Activated CD8-positive, alpha-beta memory T cell treated with anti-CD3 and anti-CD28 coated beads for 36 hours (primary cell): ENCODE measurements at regions not wholly inside any gene's neighbourhood (a gene's known extent, or its start where the extent isn't known, plus 50 kb on each side); places are given as distances from the start of the nearest gene placed in this dataset.

Source experiments
- CTCF ChIA-PET: fragments of 350-600 bp; sonication (Branson Sonifier 250); formaldehyde crosslinking; loops from one replicate; lab custom pipeline; 2021; ENCODE audit warnings: antibody characterized with exemption; lab: Charles Lee
- POLR2A ChIA-PET: fragments of 350-600 bp; sonication (Branson Sonifier 250); formaldehyde crosslinking; loops from one replicate; lab custom pipeline; 2021; ENCODE audit warnings: antibody characterized with exemption; lab: Charles Lee

GRCh38 chr17:77865112-77865611 lies 93.3 kb upstream of the TNRC6C start:
- CTCF ChIA-PET, result no interaction called here
- POLR2A ChIA-PET, result no interaction called here

GRCh38 chr17:77865716-77866115 lies 92.8 kb upstream of the TNRC6C start:
- ChIA-PET POLR2A (no interaction called here), CTCF (no interaction called here)

DNA sequence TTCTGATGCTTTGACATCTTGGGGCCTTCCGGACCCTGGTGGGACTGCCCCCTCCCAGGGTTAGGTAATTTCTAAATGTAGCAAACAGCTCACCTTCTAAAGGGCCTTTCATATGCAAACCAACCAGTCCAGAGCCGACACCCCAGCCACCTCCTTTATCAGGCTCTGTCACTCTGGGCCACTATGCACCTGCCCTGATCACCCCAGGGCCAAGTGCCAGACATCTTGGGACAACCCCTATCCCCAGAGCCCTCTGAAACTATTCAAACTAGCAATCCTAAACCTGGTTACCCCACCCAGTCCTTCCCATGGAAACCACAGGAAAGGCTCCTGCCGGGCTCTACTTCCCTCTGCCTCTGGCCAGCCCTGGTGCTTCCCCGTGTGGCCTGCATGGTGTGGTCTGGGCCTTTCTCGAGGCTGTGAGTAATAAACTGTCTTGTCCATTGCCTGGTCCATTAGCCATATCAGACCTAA lies 91.2 kb upstream of the TNRC6C start:
- ChIA-PET CTCF (no interaction called here), POLR2A (no interaction called here)

- CTCF ChIA-PET, result interaction anchor here (0.7 to 1.4 kb wide), 2 partner anchors 11 to 19 kb away, joined by 4 read pairs; no protein-coding TSS in a partner anchor
- POLR2A ChIA-PET, result interaction anchor here (0.7 kb wide), 1 partner anchor 352 kb away, joined by 3 read pairs; no protein-coding TSS in a partner anchor
These were observed 90.4 kb upstream of the TNRC6C start for GRCh38 chr17:77867976-77868713.

DNA sequence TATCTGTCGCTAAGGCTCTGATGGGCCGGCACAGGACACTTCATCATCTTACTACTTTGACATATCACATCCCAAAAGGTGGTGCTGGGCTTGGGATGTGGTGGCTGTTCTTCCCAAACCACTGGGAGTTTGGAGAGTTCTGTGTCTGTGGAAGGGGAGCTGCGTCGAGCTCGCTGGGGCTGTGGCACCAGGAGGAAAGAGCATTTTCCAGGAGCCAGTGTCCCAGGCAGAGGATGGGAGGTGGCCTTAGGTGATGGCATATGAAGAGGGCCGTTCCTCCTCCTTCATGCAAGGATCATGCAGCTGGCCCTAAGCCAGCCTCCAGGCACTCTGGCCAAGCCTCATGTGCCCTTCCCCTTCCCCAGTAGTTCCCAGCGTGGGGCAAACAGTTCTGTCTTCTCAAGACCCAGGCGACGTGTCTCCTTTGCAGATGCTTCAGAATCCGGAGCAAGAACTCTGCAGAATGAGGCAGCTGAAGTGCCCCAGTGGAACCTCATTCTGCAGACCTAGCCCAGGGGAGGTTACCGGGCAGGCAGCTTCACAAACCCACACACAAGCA lies 89.4 kb upstream of the TNRC6C start:
- CTCF ChIA-PET, result interaction anchor here (0.6 to 1.4 kb wide), 3 partner anchors 10 to 167 kb away, joined by 3 to 4 read pairs (median 4); no protein-coding TSS in a partner anchor
- POLR2A ChIA-PET, result interaction anchor here (0.7 kb wide), 1 partner anchor 353 kb away, joined by 3 read pairs; no protein-coding TSS in a partner anchor

DNA sequence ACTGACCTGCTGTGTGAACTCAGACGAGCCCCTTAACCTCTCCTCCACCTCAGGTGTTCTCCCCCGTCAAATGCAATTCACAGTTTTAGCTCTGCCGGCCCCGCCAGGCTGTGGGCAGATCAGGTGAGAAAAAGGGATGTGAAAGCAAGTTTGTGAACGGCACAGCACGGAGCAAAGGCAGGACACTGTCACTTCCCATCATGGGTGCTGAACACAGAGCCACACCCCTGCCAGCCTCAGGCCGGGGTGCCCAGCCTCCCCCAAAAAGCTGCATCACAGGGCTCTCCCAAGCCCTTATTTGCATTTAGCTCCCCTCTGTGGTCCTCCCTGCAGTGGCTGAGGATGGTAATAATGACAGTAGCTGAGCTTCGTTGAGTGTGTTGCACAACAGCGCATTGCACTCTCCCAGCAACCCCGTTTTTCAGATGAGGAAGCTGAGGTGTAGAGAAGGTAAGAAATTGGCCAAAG lies 88.8 kb upstream of the TNRC6C start:
- POLR2A ChIA-PET, result no interaction called here
- CTCF ChIA-PET, result interaction anchor here (1.4 kb wide), 1 partner anchor 9 kb away, joined by 4 read pairs; no protein-coding TSS in a partner anchor

GRCh38 chr17:77872199-77872598 lies 86.3 kb upstream of the TNRC6C start:
- ChIA-PET POLR2A (no interaction called here), CTCF (no interaction called here)

DNA sequence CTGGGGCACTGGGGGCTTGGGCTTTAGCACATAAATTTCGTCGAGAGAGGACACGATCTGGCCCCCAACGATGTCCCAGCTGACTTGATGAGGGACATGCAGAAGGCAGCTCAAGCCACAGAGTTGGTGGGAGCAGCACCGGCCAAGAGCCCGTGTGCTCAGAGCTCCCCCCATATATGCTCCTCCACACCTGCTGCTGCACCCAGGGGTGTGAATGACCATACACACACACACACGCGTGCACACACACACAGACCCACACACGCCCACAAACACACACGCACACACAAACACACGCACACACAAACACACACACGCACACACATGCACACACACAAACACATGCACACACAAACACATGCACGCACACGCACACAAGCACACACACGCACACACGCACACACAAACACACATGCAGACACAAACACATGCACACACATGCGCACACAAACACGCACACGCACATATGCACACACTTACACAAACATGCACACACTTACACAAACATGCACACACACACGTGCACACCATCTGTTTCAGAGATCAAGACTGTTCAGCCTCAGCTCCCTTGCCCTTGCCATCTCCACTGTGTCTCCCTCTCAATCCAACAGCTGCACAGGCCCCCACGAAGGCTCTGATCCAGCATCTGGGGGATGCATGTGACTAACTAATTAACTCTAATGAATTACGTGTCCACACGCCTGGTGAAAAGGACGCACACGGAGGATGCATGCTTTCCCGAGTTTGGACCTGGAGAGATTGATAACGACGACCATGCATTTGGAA lies 85.6 kb upstream of the TNRC6C start:
- CTCF ChIA-PET, result no interaction called here

DNA sequence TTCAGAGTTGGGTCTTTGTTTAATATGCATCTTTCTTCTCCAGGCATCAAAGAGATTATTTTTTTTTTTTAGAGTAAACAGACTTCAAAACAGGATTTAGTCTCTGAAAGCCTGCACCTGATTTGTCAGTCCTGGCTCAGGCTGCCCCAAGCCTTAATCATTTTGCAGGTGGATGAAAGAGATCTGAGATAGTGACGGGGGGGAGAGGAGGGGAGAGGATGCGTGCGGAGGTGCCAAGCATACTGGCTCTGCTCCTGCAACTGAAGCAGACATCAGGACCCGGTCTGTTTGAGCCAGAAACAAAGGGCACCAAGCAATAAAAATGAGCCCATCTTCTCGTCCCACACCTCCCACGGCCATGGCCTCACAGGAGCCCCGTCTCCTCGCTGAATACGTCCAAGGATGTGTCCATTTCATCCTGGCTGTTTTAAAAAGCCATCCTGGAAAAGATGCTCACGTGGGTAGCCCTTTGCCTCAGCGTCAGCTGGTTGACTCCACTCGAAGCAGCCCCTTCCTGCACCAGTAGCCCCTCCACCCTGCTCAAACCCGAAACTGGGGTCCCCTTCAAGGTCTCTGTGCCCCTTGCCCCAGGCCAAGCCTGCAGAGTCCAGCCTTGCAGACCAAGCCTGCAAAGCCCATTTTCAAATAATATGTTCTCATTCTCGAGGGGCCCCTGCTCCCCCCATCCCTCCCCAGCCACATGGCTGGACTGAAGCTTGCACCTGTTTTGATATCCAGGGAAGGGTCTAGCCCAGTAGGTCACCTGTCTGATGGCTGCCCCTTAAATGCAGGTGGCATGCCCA lies 84.8 kb upstream of the TNRC6C start:
- ChIA-PET POLR2A (no interaction called here), CTCF (no interaction called here)

More for the DNA sequence above, 85.6 kb upstream of the TNRC6C start:
- POLR2A ChIA-PET, result no interaction called here

DNA sequence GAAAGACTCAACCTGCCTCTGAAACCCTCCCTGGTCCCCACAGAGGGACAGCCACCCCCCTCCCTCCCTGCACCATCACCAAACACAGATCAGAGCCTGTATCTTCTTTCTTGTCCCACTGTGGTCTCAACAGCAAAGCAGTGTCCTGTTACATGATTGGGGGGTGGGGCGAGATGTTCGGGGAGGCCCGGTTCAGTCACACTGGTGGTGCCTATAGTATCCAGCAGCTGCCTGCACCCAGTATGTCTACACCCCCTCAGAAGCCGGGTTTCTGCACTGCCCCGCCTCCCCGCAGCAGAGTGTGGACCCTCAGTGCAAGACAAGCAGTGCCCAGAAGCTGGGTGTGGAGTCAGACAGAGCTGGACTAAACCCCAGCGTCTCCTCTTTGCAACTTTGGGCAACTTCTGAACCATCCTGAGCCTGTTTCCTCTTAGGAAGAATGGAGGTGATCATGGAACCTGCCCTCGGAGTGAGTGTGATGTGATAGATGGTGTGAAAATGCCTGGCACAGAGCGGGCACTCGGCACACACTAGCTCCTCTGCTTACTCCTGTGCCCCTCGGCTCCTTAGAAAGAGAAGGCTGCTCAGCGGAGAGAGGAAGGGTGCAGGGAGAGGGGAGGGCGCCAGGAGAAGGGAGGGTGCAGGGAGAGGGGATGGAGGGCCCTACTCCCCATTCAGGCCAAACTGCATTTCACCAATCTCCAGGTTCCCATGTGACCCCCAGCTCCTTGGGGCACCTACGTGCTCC lies 84.0 kb upstream of the TNRC6C start:
- ChIA-PET CTCF (no interaction called here), POLR2A (no interaction called here)

GRCh38 chr17:77875051-77875780 lies 83.3 kb upstream of the TNRC6C start:
- POLR2A ChIA-PET, result no interaction called here
- CTCF ChIA-PET, result no interaction called here

DNA sequence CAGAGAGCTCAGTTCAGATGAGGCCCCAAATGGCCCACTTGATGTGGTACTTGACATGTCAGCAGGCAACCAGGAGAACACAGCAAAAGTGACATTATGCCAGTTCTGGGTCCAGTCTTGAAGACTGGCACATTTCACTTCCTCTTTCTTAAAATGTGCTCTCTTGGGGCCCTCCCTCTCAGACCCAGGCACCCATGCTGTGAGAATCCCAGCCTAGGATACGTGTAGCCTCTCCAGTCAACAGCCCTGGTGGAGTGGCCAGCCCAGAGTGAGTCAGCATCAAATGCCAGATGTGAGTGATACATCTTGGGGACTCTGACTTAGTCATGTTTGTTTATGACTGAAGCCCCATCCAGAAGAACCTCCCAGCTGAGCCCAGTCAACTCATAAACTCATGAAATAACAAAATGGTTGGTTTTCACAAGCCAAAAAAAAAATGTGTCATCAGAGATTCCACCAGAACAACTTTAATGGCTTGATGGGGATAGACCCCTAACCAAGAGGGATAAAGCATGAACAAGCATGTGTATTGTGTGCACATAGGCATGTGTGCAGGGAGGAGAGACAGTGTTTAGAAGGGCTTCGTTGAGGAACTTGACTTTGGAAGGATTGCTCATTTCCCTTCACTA lies 82.5 kb upstream of the TNRC6C start:
- CTCF ChIA-PET, result interaction anchor here (1.4 kb wide), 1 partner anchor 67 kb away, joined by 3 read pairs; no protein-coding TSS in a partner anchor

DNA sequence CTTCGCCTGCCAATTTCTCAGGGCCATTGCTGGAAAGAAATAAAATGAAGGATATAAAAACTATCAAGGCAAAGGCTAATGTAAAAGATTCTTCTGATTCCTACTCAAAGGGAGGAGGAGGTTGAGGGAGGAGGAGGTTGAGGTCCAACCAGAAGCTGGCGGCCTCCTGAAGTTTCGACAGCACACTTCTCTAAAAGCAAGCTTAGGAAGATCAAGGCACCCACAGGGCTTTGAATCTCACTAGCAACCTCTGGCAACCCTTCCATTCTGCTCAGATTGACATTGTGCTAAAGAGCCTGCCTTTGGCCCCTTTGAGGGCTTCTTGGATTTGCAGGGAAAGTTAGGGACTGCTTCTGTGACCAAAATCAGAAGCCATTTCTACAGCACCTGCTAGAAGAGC lies 81.5 kb upstream of the TNRC6C start:
- ChIA-PET POLR2A (no interaction called here), CTCF (interaction anchor here (0.7 to 1.4 kb wide), 2 partner anchors 66 to 94 kb away, joined by 3 to 4 read pairs; no protein-coding TSS in a partner anchor)

More for the DNA sequence above, 82.5 kb upstream of the TNRC6C start:
- POLR2A ChIA-PET, result no interaction called here

DNA sequence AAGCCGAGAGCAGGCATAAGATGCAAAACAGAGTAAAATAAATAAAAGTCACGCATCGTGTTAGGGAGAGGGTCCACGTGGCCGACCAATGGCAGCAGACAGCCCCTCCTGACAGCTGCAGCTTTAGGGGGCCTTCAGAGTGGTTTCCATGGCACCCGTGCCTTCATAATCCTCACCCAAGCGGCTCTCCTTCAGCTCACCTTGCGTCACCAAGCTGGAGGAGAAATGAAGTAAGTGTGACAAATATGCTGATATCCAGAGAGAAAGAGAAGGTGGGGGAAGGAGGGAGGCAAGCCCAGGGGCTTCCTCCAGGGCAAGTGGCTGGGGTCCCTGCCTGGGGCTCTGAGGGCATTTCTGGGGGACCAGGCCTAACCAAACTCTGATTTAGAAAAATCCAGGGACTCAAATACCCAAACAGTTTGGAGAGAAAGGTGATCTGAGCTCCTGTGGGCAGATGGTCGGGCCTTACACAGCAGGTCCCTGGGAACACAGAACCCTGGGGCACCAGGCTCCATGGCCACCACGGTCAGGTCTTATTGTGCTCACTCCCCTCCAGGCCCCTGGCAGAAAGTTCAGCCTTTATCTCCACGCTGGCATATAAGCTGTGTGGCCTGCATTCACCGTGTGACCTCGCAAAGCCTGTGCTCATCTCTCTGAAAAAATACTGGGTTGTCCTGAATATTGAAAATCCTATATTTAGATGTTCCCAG lies 80.7 kb upstream of the TNRC6C start:
- POLR2A ChIA-PET, result interaction anchor here (0.5 to 0.6 kb wide), 2 partner anchors 34 to 80 kb away, joined by 4 to 5 read pairs; partner anchors contain the start of gene TNRC6C
- CTCF ChIA-PET, result interaction anchor here (1.6 kb wide), 1 partner anchor 9 kb away, joined by 4 read pairs; no protein-coding TSS in a partner anchor

DNA sequence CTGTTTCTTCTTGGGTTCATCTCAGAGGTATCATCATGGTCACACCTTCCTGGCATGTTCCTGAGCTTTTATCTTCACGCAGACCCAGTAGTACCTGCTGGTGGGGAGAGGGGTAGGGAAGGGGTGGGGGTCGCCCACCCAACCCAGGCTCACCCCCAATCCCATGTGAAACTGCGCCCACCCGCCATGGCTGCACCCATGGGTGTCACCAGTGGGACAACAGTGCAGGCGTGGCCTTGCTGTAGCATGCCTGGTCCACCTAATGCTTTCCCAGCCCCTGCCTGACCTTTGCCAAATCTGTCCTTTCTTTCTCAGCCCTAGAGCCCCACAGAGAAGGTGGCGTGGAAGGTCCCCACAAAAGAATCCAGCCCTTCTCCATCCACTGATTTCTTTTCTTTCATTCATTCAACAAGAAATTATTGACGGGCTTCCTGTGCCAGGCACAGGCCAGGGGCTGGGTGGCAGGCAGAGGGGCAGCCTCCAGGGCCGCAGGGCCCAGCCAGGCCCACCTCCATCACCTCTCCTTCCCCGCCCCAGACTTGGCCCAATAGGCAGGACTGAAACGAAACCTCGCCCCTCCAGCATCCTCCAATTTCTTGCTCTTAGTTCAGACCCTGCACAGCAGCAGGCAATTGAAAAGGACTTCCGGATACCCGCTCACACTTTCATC lies 79.1 kb upstream of the TNRC6C start:
- ChIA-PET POLR2A (no interaction called here), CTCF (interaction anchor here (0.7 to 1.6 kb wide), 2 partner anchors 10 to 13 kb away, joined by 4 read pairs; no protein-coding TSS in a partner anchor)

DNA sequence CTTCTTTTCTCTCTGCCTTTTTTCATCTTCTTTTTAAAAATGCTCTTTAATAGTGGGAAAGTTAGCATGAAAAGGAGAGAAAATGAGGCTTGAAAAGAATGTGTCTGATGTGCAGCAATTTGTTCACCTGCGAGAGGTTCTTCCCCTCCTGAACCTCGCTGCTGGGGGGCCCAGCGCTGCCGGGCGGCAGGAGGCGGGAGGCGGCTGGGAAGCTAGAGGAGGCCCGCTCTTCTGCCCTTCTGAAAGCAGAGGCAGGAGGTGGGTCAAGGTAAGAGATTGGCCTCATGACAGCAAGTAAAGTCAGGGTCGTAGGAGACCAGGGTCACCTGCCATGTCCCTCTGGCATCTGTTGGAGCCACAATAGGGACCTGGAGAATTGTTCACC lies 78.6 kb upstream of the TNRC6C start:
- ChIA-PET POLR2A (no interaction called here), CTCF (no interaction called here)
